Aorta (tissue), 5 donors: ENCODE measurements at regions not wholly inside any gene's neighbourhood (a gene's known extent, or its start where the extent isn't known, plus 50 kb on each side); places are given as distances from the start of the nearest gene placed in this dataset.

Experiments
- ATAC-seq: fragments of 200-7000 bp; cut with Tn5 transposase; one replicate; pipeline ENCODE4 v1.9.1; 2022; ENCODE audit warnings: moderate library complexity; ENCODE audit not compliant: low FRiP score
- DNase-seq, 2 donors: peaks; one replicate each; pipeline ENCODE4 v3.0.0-alpha.2; 2020
- H3K27ac ChIP-seq, 2 donors: one replicate each; pipeline ENCODE4 v1.5.1; 2013; ENCODE audit warnings: low read length in 2 of 2, mild to moderate bottlenecking in 2 of 2, moderate library complexity in 2 of 2, control low read depth in 1 of 2, inconsistent platforms in 1 of 2, low read depth in 1 of 2
- H3K27me3 ChIP-seq, 2 donors: one replicate each; pipeline ENCODE4 v1.6.1; 2013; ENCODE audit warnings: control low read depth in 1 of 2, low read length in 1 of 2, mild to moderate bottlenecking in 1 of 2, moderate library complexity in 1 of 2; ENCODE audit not compliant: insufficient read depth in 2 of 2, control insufficient read depth in 1 of 2
- H3K36me3 ChIP-seq, 2 donors: one replicate each; pipeline ENCODE4 v1.6.1; 2013; ENCODE audit warnings: control low read depth in 1 of 2, low read length in 1 of 2, mild to moderate bottlenecking in 1 of 2; ENCODE audit not compliant: insufficient read depth in 2 of 2, control insufficient read depth in 1 of 2
- H3K4me1 ChIP-seq, 2 donors: one replicate each; pipeline ENCODE4 v1.6.1; 2013; ENCODE audit warnings: low read length in 2 of 2, control low read depth in 1 of 2, mild to moderate bottlenecking in 1 of 2, moderate library complexity in 1 of 2; ENCODE audit not compliant: insufficient read depth in 2 of 2, control insufficient read depth in 1 of 2
- H3K4me3 ChIP-seq, 2 donors: one replicate each; pipeline ENCODE4 v1.5.1; 2013; ENCODE audit warnings: low read length in 2 of 2, control low read depth in 1 of 2, mild to moderate bottlenecking in 1 of 2
- H3K9me3 ChIP-seq: one replicate; pipeline ENCODE4 v1.6.1; 2013; ENCODE audit warnings: mild to moderate bottlenecking, low read length; ENCODE audit not compliant: control insufficient read depth
- WGBS, 2 donors: extraction: QIAGEN DNeasy Blood & Tissue Kit; methylation state at CpG; one replicate each; pipeline ENCODE4 v1.1.7; 2013; 5-methylcytosine and 5-hydroxymethylcytosine counted together
- intact Hi-C, 2 donors: fragments of 100-400 bp; cut with DNase I; formaldehyde crosslinking; loops; one replicate each; pipeline versions ENCODE4 v1.14.2 to v1.15.0; 2022
- donor health status: healthy with polysubstance abuse.
- donor health status: Bipolar disorder and iron deficiency.
- donor health status: DM: no; HTN: no; CAD: no.
- donor health status: DM: no; HTN: no; CAD: no.
- donor health status: DM: yes; HTN: yes; CAD: no.

- intact Hi-C loops = no loop called here
- Histone ChIP-seq H3K9me3 (no peaks in the 10 kb centered on the region), H3K4me1 (peaks cover 5 to 11% of the 10 kb centered on the region in 2 donors), H3K27me3 (no peaks in the 10 kb centered on the region), H3K36me3 (no peaks in the 10 kb centered on the region), H3K27ac (peak overlapping the region in 1 of 2 donors; percentile 38), H3K4me3 (no peak overlapping the region)
- no peak for DNase-seq
- 72 to 73% methylated on average over 6 of the region's 6 CpGs for WGBS, 2 donors
- no peak for ATAC-seq
Observed at GRCh38 chr14:97975962-97976361, 1178.8 kb downstream of the VRK1 start.

- H3K4me1 ChIP-seq = peaks cover 5 to 11% of the 10 kb centered on the region in 2 donors
- H3K4me3 ChIP-seq = peak overlapping the region; percentile 46 to 77
- ATAC-seq (no peak), DNase-seq (no peak)
- H3K27me3 ChIP-seq = no peaks in the 10 kb centered on the region
- no peaks in the 10 kb centered on the region for H3K36me3 ChIP-seq
- WGBS, 2 donors = 24 to 35% methylated on average over 6 of the region's 6 CpGs
- H3K9me3 ChIP-seq = no peaks in the 10 kb centered on the region
- H3K27ac ChIP-seq = peak overlapping the region; percentile 37 to 79
- intact Hi-C loops = no loop called here
Observed at GRCh38 chr14:97976861-97977260, 1179.7 kb downstream of the VRK1 start.

- Histone ChIP-seq H3K27me3 (no peaks in the 10 kb centered on the region), H3K9me3 (no peaks in the 10 kb centered on the region), H3K4me3 (peak overlapping the region; percentile 3 to 77), H3K4me1 (peaks cover 5 to 11% of the 10 kb centered on the region in 2 donors), H3K27ac (peak overlapping the region; percentile 14 to 71), H3K36me3 (no peaks in the 10 kb centered on the region)
- intact Hi-C loops = no loop called here
- DNase-seq (peak; percentile 83 to 94), ATAC-seq (peak; percentile 88)
- WGBS, 2 donors = 2% methylated on average over 17 of the region's 17 CpGs
Observed at GRCh38 chr14:97977651-97978261, 1180.6 kb downstream of the VRK1 start.

GRCh38 chr14:97978341-97978740 lies 1181.2 kb downstream of the VRK1 start:
- Histone ChIP-seq H3K27ac (no peak overlapping the region), H3K27me3 (no peaks in the 10 kb centered on the region), H3K4me1 (peaks cover 5 to 11% of the 10 kb centered on the region in 2 donors), H3K9me3 (no peaks in the 10 kb centered on the region), H3K36me3 (no peaks in the 10 kb centered on the region), H3K4me3 (peak overlapping the region; percentile 3 to 77)
- peak; percentile 90 for ATAC-seq
- DNase-seq = peak; percentile 87 to 92
- WGBS, 2 donors = 0% methylated on average over 9 of the region's 9 CpGs
- intact Hi-C loops = no loop called here

GRCh38 chr14:97993508-97994019 lies 1196.4 kb downstream of the VRK1 start:
- Histone ChIP-seq H3K27me3 (no peaks in the 10 kb centered on the region), H3K9me3 (no peaks in the 10 kb centered on the region), H3K36me3 (no peaks in the 10 kb centered on the region), H3K27ac (no peak overlapping the region), H3K4me1 (no peaks in the 10 kb centered on the region), H3K4me3 (no peak overlapping the region)
- no peak for DNase-seq
- intact Hi-C loops = no loop called here
- ATAC-seq = no peak
- WGBS, 2 donors = 70 to 73% methylated on average over 4 of the region's 4 CpGs

GRCh38 chr14:97994020-97994531 lies 1196.9 kb downstream of the VRK1 start:
- WGBS, 2 donors = 74 to 84% methylated on average over 5 of the region's 5 CpGs
- DNase-seq (no peak), ATAC-seq (no peak)
- H3K9me3 ChIP-seq = no peaks in the 10 kb centered on the region
- intact Hi-C loops = no loop called here
- H3K4me1 ChIP-seq = no peaks in the 10 kb centered on the region
- H3K4me3 ChIP-seq = no peak overlapping the region
- no peak overlapping the region for H3K27ac ChIP-seq
- H3K36me3 ChIP-seq = no peaks in the 10 kb centered on the region
- no peaks in the 10 kb centered on the region for H3K27me3 ChIP-seq

- no peaks in the 10 kb centered on the region for H3K9me3 ChIP-seq
- peaks cover 0 to 3% of the 10 kb centered on the region in 2 donors for H3K27me3 ChIP-seq
- no peak for DNase-seq
- H3K4me3 ChIP-seq = no peak overlapping the region
- H3K27ac ChIP-seq = no peak overlapping the region
- ATAC-seq = no peak
- H3K36me3 ChIP-seq = no peaks in the 10 kb centered on the region
- intact Hi-C loops = no loop called here
- H3K4me1 ChIP-seq = no peaks in the 10 kb centered on the region
- WGBS, 2 donors = 94 to 97% methylated on average over 2 of the region's 2 CpGs
Observed at GRCh38 chr14:97995038-97995437, 1197.9 kb downstream of the VRK1 start.

GRCh38 chr14:97995531-97995930 lies 1198.3 kb downstream of the VRK1 start:
- no peaks in the 10 kb centered on the region for H3K4me1 ChIP-seq
- intact Hi-C loops = no loop called here
- ATAC-seq (no peak), DNase-seq (no peak)
- H3K9me3 ChIP-seq = no peaks in the 10 kb centered on the region
- H3K27me3 ChIP-seq = peaks cover 0 to 3% of the 10 kb centered on the region in 2 donors
- WGBS, 2 donors = 83 to 94% methylated on average over 2 of the region's 2 CpGs
- H3K4me3 ChIP-seq = no peak overlapping the region
- H3K36me3 ChIP-seq = no peaks in the 10 kb centered on the region
- no peak overlapping the region for H3K27ac ChIP-seq

- no peak overlapping the region for H3K27ac ChIP-seq
- DNase-seq (no peak), ATAC-seq (no peak)
- H3K36me3 ChIP-seq = no peaks in the 10 kb centered on the region
- intact Hi-C loops = no loop called here
- no peaks in the 10 kb centered on the region for H3K9me3 ChIP-seq
- H3K4me1 ChIP-seq = no peaks in the 10 kb centered on the region
- H3K4me3 ChIP-seq = no peak overlapping the region
- H3K27me3 ChIP-seq = no peaks in the 10 kb centered on the region
- WGBS, 2 donors = 90 to 95% methylated on average over 7 of the region's 7 CpGs
Observed at GRCh38 chr14:98006008-98006407, 1208.8 kb downstream of the VRK1 start.
